Activated naive CD8-positive, alpha-beta T cell (primary cell): ENCODE measurements at regions not wholly inside any gene's neighbourhood (a gene's known extent, or its start where the extent isn't known, plus 50 kb on each side); places are given as distances from the start of the nearest gene placed in this dataset.
"Not testable (repeated sequence)": the region's sequence is repeated elsewhere in the genome, so short reads cannot be mapped to it uniquely, and the experiment has no call there.

Experiments used
- H3K27ac Mint-ChIP-seq: one replicate; pipeline ENCODE4 v1.8.0; 2021; ENCODE audit warnings: mixed read lengths
- H3K27me3 Mint-ChIP-seq: one replicate; pipeline ENCODE4 v1.8.0; 2021; ENCODE audit warnings: mixed read lengths
- H3K36me3 Mint-ChIP-seq: one replicate; pipeline ENCODE4 v1.8.0; 2021; ENCODE audit warnings: mixed read lengths
- H3K4me1 Mint-ChIP-seq: one replicate; pipeline ENCODE4 v1.8.0; 2021; ENCODE audit warnings: low read depth, mixed read lengths
- H3K4me3 Mint-ChIP-seq: one replicate; pipeline ENCODE4 v1.8.0; 2021; ENCODE audit warnings: mild to moderate bottlenecking, mixed read lengths
- H3K9me3 Mint-ChIP-seq: one replicate; pipeline ENCODE4 v1.8.0; 2021; ENCODE audit warnings: low read depth, mixed read lengths

- Mint-ChIP-seq H3K36me3 (no peaks in the 10 kb centered on the region), H3K4me3 (no peak overlapping the region), H3K27me3 (peaks cover 3% of the 10 kb centered on the region), H3K4me1 (no peaks in the 10 kb centered on the region), H3K27ac (no peak overlapping the region), H3K9me3 (no peaks in the 10 kb centered on the region)
Measured at GRCh38 chr14:65972891-65973290, 513.3 kb upstream of the CCDC196 start.

GRCh38 chr14:65975865-65976264, 510.3 kb upstream of the CCDC196 start:
- H3K4me1 Mint-ChIP-seq: no peaks in the 10 kb centered on the region
- H3K27me3 Mint-ChIP-seq: peaks cover 3% of the 10 kb centered on the region
- peaks cover 16% of the 10 kb centered on the region for H3K9me3 Mint-ChIP-seq
- H3K27ac Mint-ChIP-seq: no peak overlapping the region
- peaks cover 8% of the 10 kb centered on the region for H3K36me3 Mint-ChIP-seq
- no peak overlapping the region for H3K4me3 Mint-ChIP-seq

DNA sequence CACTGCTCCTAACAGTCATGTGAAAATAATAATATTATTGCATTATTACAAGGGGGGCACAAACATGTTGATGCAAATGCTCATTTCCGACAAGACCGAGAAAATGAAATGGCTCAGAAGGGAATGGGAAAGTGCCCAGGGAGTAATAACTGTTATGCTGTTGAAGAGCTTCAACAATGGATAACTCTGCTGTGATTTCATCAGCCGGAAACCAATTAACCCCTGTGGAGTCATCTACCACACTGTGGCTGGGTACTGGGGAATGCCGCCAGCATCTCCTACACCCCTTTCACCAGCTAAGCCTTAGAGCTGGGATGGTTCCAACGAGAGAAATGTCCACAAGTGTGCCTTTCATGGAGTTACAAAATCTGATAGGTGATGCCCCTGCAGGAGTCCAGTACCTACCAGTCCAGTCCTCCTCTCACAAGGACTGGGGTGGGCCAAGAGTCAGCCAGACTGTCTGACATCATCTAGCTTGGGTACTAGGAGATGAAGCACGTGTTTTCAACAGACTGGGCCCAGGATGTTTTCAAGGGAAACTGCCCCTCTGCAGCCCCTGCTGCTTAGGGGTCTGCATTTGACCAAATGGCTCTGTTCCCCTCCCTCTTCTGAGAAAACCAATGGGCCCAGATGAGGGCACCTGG, 509.3 kb upstream of the CCDC196 start:
- Mint-ChIP-seq H3K27me3 (peaks cover 3% of the 10 kb centered on the region), H3K4me1 (no peaks in the 10 kb centered on the region), H3K36me3 (peaks cover 8% of the 10 kb centered on the region), H3K4me3 (no peak overlapping the region), H3K9me3 (peaks cover 16% of the 10 kb centered on the region), H3K27ac (no peak overlapping the region)

DNA sequence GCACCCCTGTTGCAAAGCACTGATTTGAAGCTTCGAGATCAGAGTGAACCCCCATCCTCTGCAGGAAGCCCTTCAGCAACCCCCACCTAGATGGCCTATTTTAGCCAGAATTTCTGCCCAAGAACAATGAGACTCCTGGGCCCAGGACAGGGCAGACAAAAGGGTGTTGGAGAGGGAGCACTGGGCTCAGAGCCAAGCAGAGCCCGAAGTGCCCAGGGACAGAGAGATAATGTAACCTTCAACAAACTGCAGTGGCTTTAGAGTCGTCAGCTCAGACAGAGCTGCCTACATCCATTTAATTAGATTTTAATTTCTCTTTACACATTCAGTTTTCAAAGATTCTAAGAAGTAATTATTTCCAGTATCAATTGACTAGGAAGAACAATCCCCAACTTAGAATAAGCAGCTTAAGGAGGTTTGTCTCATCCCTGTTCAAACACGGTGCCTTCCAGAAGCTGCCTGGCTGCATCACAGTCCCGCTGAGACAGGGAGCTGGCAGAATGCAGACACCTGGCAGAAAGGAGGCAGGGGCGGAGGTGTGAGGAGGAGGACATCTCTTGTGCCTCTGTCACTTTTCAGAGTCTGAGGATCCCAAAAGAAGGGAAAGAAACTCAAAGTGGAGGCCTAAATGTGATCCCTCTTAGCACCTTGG, 504.9 kb upstream of the CCDC196 start:
- Mint-ChIP-seq H3K9me3 (peaks cover 16% of the 10 kb centered on the region), H3K36me3 (peaks cover 11% of the 10 kb centered on the region), H3K27me3 (no peaks in the 10 kb centered on the region), H3K27ac (no peak overlapping the region), H3K4me1 (peaks cover 2% of the 10 kb centered on the region), H3K4me3 (no peak overlapping the region)

- Mint-ChIP-seq H3K27ac (no peak overlapping the region), H3K27me3 (no peaks in the 10 kb centered on the region), H3K4me3 (no peak overlapping the region), H3K36me3 (peaks cover 3% of the 10 kb centered on the region), H3K4me1 (peaks cover 2% of the 10 kb centered on the region), H3K9me3 (no peaks in the 10 kb centered on the region)
Measured at GRCh38 chr14:65986041-65986440, 500.1 kb upstream of the CCDC196 start.

- no peaks in the 10 kb centered on the region for H3K9me3 Mint-ChIP-seq
- no peaks in the 10 kb centered on the region for H3K27me3 Mint-ChIP-seq
- no peak overlapping the region for H3K27ac Mint-ChIP-seq
- peaks cover 3% of the 10 kb centered on the region for H3K36me3 Mint-ChIP-seq
- H3K4me1 Mint-ChIP-seq: peaks cover 18% of the 10 kb centered on the region
- no peak overlapping the region for H3K4me3 Mint-ChIP-seq
Measured at GRCh38 chr14:65989981-65990380, 496.2 kb upstream of the CCDC196 start.

- peaks cover 17% of the 10 kb centered on the region for H3K4me1 Mint-ChIP-seq
Measured at GRCh38 chr14:65991104-65991503, 495.1 kb upstream of the CCDC196 start.

GRCh38 chr14:65991935-65992334, 494.2 kb upstream of the CCDC196 start:
- H3K27ac Mint-ChIP-seq, H3K27me3 Mint-ChIP-seq, H3K36me3 Mint-ChIP-seq, H3K4me3 Mint-ChIP-seq, H3K9me3 Mint-ChIP-seq: not testable (repeated sequence)
- H3K4me1 Mint-ChIP-seq: peaks cover 16% of the 10 kb centered on the region

More at GRCh38 chr14:65991104-65991503, 495.1 kb upstream of the CCDC196 start:
- Mint-ChIP-seq H3K36me3 (no peaks in the 10 kb centered on the region), H3K4me3 (no peak overlapping the region), H3K27ac (no peak overlapping the region), H3K9me3 (no peaks in the 10 kb centered on the region), H3K27me3 (no peaks in the 10 kb centered on the region)

DNA sequence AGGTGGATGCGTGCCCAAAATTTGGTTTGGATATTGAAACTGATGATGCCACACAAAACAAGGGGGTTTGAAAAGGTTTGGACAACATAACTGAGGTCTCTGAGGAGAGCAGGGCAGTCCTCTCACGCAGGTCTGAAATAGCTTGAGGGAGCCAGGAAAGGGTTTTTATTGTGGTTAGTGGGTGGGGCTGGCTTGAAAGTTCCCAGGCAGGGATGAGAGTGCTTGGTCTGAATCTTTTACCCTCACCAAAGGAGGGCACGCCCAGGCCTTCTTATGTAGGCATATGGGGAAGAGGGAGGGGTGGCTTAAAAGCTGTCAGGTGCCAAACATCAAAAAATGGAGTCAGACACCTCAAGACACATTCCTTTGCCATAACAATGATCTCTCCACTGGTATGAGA, 493.1 kb upstream of the CCDC196 start:
- H3K9me3 Mint-ChIP-seq: no peaks in the 10 kb centered on the region
- H3K36me3 Mint-ChIP-seq: no peaks in the 10 kb centered on the region
- peaks cover 16% of the 10 kb centered on the region for H3K4me1 Mint-ChIP-seq
- no peaks in the 10 kb centered on the region for H3K27me3 Mint-ChIP-seq
- no peak overlapping the region for H3K27ac Mint-ChIP-seq
- H3K4me3 Mint-ChIP-seq: no peak overlapping the region

DNA sequence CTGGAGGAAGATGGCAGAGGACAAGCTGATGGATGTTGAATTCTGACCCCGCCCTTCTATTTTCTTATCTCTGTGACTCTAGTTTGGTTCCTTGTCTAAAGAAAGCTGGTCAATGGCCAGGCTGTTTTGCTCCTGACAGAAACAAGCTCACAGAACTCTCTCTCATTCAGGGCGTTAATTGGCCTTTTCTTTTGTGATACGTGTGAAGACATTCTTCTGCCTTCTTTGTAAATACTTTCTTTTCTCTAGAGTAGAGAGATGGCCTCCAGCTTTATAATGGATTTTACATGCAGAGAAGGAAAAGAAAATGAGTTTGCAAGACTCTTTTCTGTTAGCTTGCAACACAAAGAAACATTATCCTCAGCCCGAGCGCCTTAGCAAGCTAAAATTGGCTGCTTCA, 492.2 kb upstream of the CCDC196 start:
- Mint-ChIP-seq H3K36me3 (no peaks in the 10 kb centered on the region), H3K27ac (no peak overlapping the region), H3K27me3 (no peaks in the 10 kb centered on the region), H3K4me3 (no peak overlapping the region), H3K9me3 (no peaks in the 10 kb centered on the region), H3K4me1 (peaks cover 16% of the 10 kb centered on the region)

DNA sequence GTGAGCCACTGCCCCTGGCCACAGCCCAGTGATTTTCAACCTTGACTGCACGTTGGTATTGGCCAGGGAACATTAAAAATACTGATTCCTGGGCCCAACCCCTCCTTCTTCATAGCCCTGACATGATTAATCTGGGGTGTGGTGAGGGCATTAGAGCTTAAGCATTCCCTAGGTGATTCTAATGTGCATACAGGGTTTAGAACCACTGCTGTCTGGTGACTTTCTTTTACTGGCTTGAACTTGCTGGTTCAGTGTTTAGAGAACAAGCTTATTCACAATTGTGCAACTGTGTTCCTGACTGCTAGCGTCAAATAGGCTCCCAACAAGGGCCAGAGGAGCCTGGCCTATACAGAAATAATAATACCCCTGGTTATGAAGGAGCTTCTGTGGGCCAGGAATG, 488.8 kb upstream of the CCDC196 start:
- Mint-ChIP-seq H3K4me3 (no peak overlapping the region), H3K36me3 (peaks cover 15% of the 10 kb centered on the region), H3K9me3 (peaks cover 15% of the 10 kb centered on the region), H3K27me3 (peaks cover 1% of the 10 kb centered on the region), H3K27ac (no peak overlapping the region), H3K4me1 (peaks cover 12% of the 10 kb centered on the region)

- H3K9me3 Mint-ChIP-seq: peaks cover 15% of the 10 kb centered on the region
- peaks cover 15% of the 10 kb centered on the region for H3K36me3 Mint-ChIP-seq
- peaks cover 1% of the 10 kb centered on the region for H3K27me3 Mint-ChIP-seq
- no peak overlapping the region for H3K27ac Mint-ChIP-seq
- H3K4me3 Mint-ChIP-seq: no peak overlapping the region
- no peaks in the 10 kb centered on the region for H3K4me1 Mint-ChIP-seq
Measured at GRCh38 chr14:65999865-66000264, 486.3 kb upstream of the CCDC196 start.

DNA sequence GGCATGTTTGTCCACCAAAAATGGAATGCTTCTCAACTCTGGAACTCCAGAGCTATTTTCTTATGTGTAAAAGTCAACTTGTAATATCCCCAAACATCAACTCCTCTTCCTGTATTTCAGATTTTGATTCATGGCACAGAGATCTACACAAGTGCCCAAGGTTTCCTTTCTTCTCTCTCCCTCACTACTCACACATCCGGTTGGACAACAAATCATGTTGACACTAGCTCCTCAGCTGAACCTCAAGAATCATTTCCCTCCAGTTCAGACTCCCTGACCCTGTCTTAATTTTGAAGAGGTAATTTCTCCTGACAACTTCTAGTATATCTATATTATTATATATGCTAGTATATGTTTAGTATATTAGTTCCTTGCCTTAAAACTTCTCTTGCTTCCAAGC, 485.4 kb upstream of the CCDC196 start:
- peaks cover 1% of the 10 kb centered on the region for H3K27me3 Mint-ChIP-seq
- H3K4me3 Mint-ChIP-seq: no peak overlapping the region
- H3K36me3 Mint-ChIP-seq: peaks cover 20% of the 10 kb centered on the region
- H3K9me3 Mint-ChIP-seq: peaks cover 15% of the 10 kb centered on the region
- H3K27ac Mint-ChIP-seq: no peak overlapping the region
- H3K4me1 Mint-ChIP-seq: no peaks in the 10 kb centered on the region

DNA sequence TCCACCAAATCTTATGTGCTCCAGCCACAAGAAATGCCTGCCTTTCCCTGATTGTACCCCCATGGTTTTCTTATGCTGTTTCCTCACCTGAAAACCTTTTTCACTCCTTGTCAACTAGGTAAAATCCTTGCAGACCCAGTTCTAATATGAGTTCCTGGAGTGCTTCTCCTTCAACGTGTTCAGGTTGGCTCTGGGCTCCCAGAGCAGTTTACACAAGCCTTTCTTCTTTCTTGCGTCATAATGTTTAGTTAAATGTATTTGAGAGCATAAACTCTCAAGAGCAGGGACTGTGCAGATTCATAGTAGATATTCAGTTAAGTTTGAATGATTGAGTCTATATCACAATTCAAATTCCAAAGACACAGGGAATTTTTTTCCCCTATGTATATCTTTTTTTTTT, 484.8 kb upstream of the CCDC196 start:
- H3K27me3 Mint-ChIP-seq: peaks cover 1% of the 10 kb centered on the region
- H3K36me3 Mint-ChIP-seq: peaks cover 21% of the 10 kb centered on the region
- peaks cover 15% of the 10 kb centered on the region for H3K9me3 Mint-ChIP-seq
- H3K4me1 Mint-ChIP-seq: no peaks in the 10 kb centered on the region
- H3K4me3 Mint-ChIP-seq: no peak overlapping the region
- no peak overlapping the region for H3K27ac Mint-ChIP-seq

DNA sequence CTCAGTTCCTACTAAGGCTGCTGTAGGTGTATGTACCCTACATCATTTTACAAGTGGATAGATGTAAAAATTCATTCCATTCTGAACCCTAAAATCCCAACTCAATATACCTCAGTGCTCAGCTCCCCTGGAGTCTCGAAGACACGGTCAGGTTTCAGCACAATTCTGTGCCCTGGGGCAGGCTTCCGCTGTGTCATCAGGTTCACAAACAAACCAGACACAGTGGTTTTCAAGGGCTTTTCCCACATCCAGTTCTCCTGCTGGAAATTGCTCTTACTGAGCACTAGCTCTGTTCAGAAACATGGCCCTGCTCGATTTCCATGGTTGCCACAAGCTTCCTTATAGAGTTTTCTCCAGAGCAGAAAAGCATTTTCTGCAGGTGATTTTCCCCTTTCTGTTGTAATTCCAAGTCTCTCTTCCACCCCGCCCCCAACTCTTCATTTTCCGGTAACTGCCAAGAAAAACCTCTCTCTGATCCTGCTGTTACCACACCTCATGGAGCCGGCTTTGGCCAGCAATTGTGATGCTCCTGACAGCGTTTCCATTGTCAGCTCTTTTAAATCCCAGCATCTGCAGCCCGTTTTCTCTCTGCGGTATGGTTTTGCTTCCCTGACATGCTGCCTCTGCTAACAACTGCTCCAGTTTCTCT, 483.0 kb upstream of the CCDC196 start:
- Mint-ChIP-seq H3K27ac (no peak overlapping the region), H3K4me3 (no peak overlapping the region), H3K9me3 (peaks cover 15% of the 10 kb centered on the region), H3K36me3 (peaks cover 21% of the 10 kb centered on the region), H3K4me1 (no peaks in the 10 kb centered on the region), H3K27me3 (peaks cover 1% of the 10 kb centered on the region)
